Activated CD4-positive, CD25-positive, alpha-beta regulatory T cell treated with anti-CD3 and anti-CD28 coated beads, Interleukin-2, amount 50 U/mL, for 24 hours (primary cell): ENCODE measurements at regions not wholly inside any gene's neighbourhood (a gene's known extent, or its start where the extent isn't known, plus 50 kb on each side); places are given as distances from the start of the nearest gene placed in this dataset.
"Not testable (repeated sequence)": the region's sequence is repeated elsewhere in the genome, so short reads cannot be mapped to it uniquely, and the experiment has no call there.

Experiments used
- ATAC-seq, 2 donors: fragments of 150-1000 bp; cut with Tn5 transposase; one replicate each; pipeline ENCODE4 v1.10.0; 2021; ENCODE audit warnings: mild to moderate bottlenecking in 1 of 2, moderate library complexity in 1 of 2

GRCh38 chr10:8636371-8636770 is 581.9 kb downstream of the GATA3 start:
- no peak for ATAC-seq

DNA sequence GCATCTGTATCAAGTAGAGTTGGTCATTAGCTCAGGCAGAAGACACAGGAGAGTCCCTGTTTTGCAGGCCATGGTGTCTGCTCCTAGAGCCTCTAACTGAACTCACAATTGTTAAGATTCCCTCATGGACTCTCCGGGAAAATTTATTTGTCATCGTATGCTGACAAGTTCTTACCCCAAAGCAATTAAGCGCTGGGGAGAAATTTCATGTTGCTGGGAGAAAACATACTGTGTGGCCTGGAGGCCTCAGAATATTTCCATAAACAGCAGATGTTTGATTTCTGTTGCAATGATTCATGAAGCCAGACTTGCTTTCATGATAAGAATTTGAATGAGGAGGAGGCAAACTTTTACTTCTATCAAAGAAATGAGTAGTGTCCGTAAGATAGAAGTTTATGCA is 583.2 kb downstream of the GATA3 start:
- no peak for ATAC-seq

- ATAC-seq, result no peak
Measured at GRCh38 chr10:8638088-8638672, 583.7 kb downstream of the GATA3 start.

GRCh38 chr10:8639486-8640185 is 585.1 kb downstream of the GATA3 start:
- no peak for ATAC-seq

- ATAC-seq, result no peak
Measured at GRCh38 chr10:8640301-8640700, 585.8 kb downstream of the GATA3 start.

- ATAC-seq, result no peak
Measured at GRCh38 chr10:8640878-8641277, 586.4 kb downstream of the GATA3 start.

DNA sequence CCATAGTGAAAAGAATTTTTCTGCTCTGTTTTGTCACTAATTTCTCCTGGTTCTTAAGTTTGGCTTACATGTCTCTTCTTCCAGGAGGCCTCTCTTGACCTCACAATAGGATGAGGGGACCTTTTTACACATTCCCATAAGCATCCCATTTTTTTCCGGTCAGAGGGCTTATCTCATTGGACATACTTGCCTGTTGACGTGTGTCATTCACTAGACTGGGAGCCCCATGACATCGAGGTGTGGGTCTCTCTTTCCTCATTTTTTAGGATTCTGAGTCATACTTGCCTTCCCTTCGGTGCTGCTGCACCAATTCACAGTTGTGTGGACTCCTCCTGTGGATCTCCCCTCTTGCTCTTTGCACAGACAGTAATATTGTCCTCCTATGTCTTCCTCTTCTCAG is 601.8 kb downstream of the GATA3 start:
- no peak for ATAC-seq

GRCh38 chr10:8659982-8660381 is 605.5 kb downstream of the GATA3 start:
- no peak for ATAC-seq

DNA sequence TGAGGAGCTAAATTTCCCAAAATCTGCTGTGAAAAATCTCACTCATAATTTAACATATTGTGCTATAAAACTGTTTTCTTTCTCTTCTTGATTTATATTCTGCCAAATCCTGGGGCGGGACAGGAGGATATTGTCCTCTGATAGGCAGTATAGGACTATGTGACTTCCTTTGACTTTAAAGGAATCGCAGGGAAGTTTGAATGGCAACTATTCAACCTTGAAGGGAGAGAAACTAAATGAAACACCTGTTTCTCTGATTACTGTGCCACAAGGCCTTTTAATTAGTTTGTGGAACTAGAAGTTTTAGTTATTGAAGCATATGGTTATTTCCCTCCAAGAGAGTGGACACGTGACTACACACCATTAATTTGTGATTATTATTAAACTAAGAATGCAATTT is 607.4 kb downstream of the GATA3 start:
- no peak for ATAC-seq

- no peak for ATAC-seq
Measured at GRCh38 chr10:8663131-8663530, 608.6 kb downstream of the GATA3 start.

DNA sequence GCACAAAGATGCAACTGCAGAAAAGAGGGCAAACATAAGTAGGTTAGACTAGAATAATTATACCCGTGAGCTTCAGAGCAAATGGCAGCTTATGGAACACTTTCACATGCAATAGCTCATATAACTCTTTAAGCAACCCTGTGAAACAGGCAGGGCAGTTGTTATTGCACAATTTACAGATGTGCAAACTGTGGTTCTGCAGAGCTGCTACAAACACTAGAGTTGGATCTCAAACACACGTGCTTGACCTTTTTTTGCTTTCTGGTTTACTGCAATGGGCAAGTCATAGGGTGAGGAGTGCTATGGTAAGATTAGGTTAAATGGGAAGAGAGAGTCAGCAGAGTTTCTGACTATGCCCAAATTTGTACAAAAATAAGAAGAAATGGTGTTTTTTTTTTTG is 610.8 kb downstream of the GATA3 start:
- no peak for ATAC-seq

DNA sequence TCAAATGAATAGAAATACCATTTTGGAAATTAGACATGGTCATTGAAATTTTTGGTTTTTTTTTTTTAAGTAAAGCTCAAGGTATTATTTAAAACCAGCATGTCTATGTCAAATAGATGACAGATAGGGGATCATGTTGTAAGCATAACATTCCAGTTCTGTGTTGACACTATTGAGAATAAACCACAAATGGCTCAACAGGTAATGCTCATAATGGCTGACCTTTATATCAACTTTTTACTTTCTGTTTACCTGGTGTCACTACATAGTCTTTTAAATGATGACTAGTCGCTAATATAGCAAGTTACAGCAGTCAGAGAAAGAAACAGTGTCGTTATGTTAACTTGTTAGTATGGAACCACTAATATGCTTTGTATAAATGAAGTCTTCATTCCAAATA is 616.0 kb downstream of the GATA3 start:
- ATAC-seq, result no peak

DNA sequence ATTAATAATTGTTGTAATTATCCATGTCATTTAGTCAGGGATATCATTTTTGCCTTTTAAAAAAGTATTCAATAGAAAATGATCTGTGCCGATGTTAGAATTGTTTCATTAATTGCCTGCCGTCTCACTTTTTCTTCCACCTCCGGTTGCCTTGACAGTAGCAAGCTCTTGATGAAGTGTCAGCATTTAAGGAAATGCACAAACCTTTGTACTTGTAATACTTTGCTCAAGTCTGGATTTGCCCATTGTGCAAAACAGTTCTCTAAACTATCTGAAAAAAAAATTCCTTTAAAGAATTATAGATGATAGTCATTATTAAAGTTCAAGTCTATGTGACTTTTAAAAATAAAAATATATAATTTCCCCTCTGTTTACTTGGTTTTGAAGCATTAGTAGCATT is 619.7 kb downstream of the GATA3 start:
- no peak for ATAC-seq

- no peak for ATAC-seq
Measured at GRCh38 chr10:8677642-8678041, 623.2 kb downstream of the GATA3 start.

DNA sequence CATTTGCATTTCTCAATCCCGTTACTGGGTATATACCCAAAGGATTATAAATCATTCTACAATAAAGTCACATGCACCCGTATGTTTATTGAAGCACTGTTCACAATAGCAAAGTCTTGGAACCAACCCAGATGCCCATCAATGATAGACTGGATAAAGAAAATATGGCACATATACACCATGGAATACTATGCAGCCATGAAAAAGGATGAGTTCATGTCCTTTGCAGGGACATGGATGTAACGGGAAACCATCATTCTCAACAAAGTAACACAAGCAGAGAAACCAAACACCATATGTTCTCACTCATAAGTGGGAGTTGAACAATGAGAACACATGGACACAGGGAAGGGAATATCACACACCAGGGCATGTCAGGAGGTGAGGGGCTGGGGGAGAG is 630.4 kb downstream of the GATA3 start:
- not testable (repeated sequence) for ATAC-seq

- ATAC-seq, result no peak
Measured at GRCh38 chr10:8688881-8689280, 634.4 kb downstream of the GATA3 start.

DNA sequence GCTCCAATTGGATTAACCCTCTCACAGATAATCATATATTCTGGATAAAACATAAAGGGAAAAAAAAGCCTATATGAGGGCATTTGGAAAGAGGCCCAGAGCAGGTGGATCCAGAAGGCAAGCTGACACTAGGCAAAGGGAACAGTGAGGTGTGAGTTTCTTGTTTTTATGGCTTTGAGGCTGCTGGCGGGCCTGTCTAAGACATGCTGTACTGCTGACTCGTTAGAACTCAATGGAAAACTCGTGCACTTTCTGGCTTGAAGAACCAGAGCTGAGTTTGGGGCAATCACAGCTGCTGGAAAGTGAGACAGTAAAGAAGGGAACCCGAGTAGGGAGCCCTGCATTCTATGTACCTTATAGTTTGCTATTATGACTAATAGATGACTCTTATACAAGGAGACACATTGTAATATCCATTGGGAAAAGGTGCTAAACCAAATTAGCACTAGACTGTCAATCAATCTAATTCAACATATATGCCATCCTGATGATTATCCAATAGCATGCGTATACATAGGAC is 637.1 kb downstream of the GATA3 start:
- no peak for ATAC-seq

DNA sequence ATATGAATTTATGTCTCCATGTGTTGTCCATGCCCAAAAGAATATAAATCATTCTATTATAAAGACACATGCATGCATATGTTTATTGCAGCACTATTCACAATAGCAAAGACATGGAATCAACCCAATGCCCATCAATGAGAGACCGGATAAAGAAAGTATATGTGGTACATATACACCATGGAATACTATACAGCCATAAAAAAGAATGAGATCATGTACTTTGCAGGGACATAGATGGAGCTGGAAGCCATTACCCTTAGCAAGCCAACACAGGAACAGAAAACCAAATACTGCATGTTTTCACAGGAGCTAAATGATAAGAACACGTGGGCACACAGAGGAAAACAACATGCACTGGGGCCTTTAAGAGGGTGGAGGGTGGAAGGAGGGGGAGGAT is 639.1 kb downstream of the GATA3 start:
- not testable (repeated sequence) for ATAC-seq

DNA sequence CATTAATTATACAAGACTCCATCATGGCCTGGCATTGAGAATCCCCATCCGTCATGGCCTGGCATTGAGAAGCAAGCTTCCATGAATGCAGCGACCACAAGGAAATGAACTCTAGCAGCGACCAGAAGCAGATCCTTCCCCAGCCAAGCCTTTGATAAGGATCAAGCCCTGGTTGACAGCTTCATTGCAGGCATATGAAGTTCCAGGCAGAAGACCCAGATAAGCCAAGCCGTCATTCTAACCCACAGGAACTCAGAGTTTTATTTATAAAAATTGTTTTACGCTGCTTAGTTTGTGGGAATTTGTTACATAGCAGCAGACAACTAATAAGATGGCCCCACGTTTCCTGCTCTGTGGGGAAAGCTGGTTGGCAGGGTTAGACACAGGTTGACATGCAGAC is 642.3 kb downstream of the GATA3 start:
- no peak for ATAC-seq

DNA sequence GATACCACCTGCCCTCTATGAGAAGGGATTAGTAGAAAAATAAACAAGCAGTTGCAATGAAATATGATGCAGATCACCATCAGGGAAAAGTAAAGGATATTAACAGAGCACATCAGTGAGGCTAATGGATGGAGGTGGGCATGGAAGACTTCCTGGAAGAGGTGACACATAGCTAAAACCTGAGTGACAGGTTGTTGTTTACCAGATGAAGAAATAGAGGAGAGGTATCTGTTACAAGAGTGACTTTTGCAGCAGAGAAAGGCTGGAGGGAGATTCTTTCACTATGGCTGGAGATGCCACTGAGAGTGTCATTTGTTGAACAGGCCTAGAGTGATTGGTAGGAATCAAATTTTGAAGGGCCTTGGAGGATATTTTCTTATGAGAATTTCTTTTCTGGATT is 646.2 kb downstream of the GATA3 start:
- no peak for ATAC-seq

GRCh38 chr10:8702181-8702580 is 647.7 kb downstream of the GATA3 start:
- no peak for ATAC-seq

DNA sequence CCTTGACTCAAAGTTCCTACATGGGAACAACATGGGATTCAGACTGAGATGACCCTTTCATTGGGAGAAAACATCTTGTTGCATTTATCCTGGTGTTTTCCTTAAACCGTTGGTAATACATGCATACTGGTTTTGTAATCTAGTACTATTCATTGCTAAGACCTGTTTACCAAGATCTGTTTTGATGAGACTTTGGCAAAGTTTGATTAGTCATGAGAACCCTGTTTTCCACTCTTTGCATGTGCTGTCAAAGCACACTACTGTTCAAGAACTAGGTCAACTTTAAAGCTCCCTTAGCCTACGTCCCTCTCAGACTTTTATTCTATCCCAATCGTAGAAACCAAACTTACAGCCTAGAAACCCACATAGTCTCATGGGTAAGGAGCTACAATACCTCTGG is 650.9 kb downstream of the GATA3 start:
- no peak for ATAC-seq

- no peak for ATAC-seq
Measured at GRCh38 chr10:8712656-8713055, 658.2 kb downstream of the GATA3 start.

GRCh38 chr10:8719971-8720370 is 665.5 kb downstream of the GATA3 start:
- no peak for ATAC-seq

- ATAC-seq, result no peak
Measured at GRCh38 chr10:8721650-8722049, 667.2 kb downstream of the GATA3 start.
